H1 (cell line): ENCODE measurements at regions not wholly inside any gene's neighbourhood (a gene's known extent, or its start where the extent isn't known, plus 50 kb on each side); places are given as distances from the start of the nearest gene placed in this dataset.

Source experiments
- CEBPB ChIP-seq: IDR thresholded peaks from 2 replicates; pipeline ENCODE4 v1.6.1; 2012; ENCODE audit warnings: low read depth, low read length
- EP300 ChIP-seq, 2 experiments: IDR thresholded peaks; 1 replicate in 1 of 2; 2 replicates in 1 of 2; pipeline ENCODE4 v1.6.1; 2011 to 2012; ENCODE audit warnings: low read depth in 2 of 2, low read length in 2 of 2, mild to moderate bottlenecking in 2 of 2, borderline replicate concordance in 1 of 2, inconsistent platforms in 1 of 2, moderate library complexity in 1 of 2
- RFX5 ChIP-seq: IDR thresholded peaks from 2 replicates; pipeline ENCODE4 v1.6.1; 2011; ENCODE audit warnings: low read depth, low read length, improper control_type of control experiment, borderline replicate concordance

- TF ChIP-seq CEBPB, result no peak
- no peak for TF ChIP-seq EP300 (IDR thresholded peaks at IDR 0.05; ENCODE audit: borderline replicate concordance in 1 of 2, low read depth in 2 of 2, low read length in 2 of 2)
- no peak for TF ChIP-seq RFX5
Measured at GRCh38 chr7:142598297-142598696, 151.0 kb upstream of the PRSS1 start.
